ENCODE measurements at regions not wholly inside any gene's neighbourhood (a gene's known extent, or its start where the extent isn't known, plus 50 kb on each side); places are given as distances from the start of the nearest gene placed in this dataset.

DNA sequence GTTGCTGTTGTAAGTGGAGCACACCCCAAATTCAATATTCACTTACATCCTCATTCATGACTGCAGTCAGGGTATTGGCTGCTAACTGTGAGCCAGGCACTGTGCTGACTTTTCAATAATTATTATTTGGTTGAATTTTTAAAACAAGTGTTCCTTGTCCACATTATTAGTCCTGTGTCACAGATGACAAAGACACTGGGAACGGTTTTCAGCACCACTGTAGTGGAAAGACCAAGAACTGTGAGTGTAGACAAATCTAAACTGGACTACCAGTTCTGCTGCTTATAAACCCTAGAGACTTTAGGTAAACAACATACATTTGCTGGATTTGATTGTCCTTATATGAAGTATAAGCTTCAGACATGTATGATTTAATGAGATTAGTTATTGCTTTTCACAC, 197.7 kb upstream of the ROBO2 start:
- Histone ChIP-seq H3K9me3 (no peaks in the 10 kb centered on the region), H3K27me3 (ENCODE audit: low read depth) (no peaks in the 10 kb centered on the region), H3K27ac (no peak overlapping the region), H3K4me3 (no peak overlapping the region), H3K36me3 (no peaks in the 10 kb centered on the region), H3K4me1 (no peaks in the 10 kb centered on the region)
- TF ChIP-seq, protein P1, sequence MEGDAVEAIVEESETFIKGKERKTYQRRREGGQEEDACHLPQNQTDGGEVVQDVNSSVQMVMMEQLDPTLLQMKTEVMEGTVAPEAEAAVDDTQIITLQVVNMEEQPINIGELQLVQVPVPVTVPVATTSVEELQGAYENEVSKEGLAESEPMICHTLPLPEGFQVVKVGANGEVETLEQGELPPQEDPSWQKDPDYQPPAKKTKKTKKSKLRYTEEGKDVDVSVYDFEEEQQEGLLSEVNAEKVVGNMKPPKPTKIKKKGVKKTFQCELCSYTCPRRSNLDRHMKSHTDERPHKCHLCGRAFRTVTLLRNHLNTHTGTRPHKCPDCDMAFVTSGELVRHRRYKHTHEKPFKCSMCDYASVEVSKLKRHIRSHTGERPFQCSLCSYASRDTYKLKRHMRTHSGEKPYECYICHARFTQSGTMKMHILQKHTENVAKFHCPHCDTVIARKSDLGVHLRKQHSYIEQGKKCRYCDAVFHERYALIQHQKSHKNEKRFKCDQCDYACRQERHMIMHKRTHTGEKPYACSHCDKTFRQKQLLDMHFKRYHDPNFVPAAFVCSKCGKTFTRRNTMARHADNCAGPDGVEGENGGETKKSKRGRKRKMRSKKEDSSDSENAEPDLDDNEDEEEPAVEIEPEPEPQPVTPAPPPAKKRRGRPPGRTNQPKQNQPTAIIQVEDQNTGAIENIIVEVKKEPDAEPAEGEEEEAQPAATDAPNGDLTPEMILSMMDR (IDR thresholded peaks at IDR 0.05), result no peak
- intact Hi-C loops (cut with DNase I), result no loop called here
- DNase-seq (no peak), ATAC-seq (no peak)

DNA sequence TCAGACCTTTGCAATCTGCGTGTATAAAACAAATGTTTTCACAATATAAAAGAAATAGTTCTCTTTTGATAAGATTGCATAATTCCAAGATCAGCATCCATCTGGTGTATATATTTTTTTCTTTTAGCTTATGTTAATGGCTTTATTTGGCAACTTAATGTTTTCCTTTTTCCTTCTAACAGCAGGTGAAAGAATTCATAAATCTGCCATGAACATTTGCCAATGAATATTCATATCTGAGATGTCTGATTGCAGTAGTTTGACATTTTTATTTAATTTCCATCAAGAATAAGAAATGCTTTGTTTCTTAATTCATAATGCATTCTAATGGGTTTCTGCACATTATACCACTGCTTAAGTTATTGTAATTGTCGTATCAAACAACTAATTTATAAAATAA, 184.4 kb upstream of the ROBO2 start:
- Histone ChIP-seq H3K27me3 (ENCODE audit: low read depth) (no peaks in the 10 kb centered on the region), H3K4me1 (no peaks in the 10 kb centered on the region), H3K36me3 (no peaks in the 10 kb centered on the region), H3K9me3 (no peaks in the 10 kb centered on the region), H3K4me3 (no peak overlapping the region), H3K27ac (no peak overlapping the region)
- no peak for ATAC-seq
- intact Hi-C loops (cut with DNase I), result no loop called here
- DNase-seq, result no peak
- TF ChIP-seq, protein P1 (IDR thresholded peaks at IDR 0.05), result no peak

- no peaks in the 10 kb centered on the region for H3K27me3 ChIP-seq (ENCODE audit: low read depth)
- no peak for ATAC-seq
Measured at GRCh38 chr3:76859596-76859995, 180.3 kb upstream of the ROBO2 start.

GRCh38 chr3:76864355-76864754, 175.5 kb upstream of the ROBO2 start:
- intact Hi-C loops (cut with DNase I), result no loop called here
- TF ChIP-seq, protein P1 (IDR thresholded peaks at IDR 0.05), result no peak
- no peaks in the 10 kb centered on the region for H3K27me3 ChIP-seq (ENCODE audit: low read depth)

More at GRCh38 chr3:76859596-76859995, 180.3 kb upstream of the ROBO2 start:
- no peak overlapping the region for H3K4me3 ChIP-seq
- DNase-seq, result no peak
- H3K36me3 ChIP-seq, result no peaks in the 10 kb centered on the region
- no peaks in the 10 kb centered on the region for H3K9me3 ChIP-seq
- no peak overlapping the region for H3K27ac ChIP-seq
- intact Hi-C loops (cut with DNase I), result no loop called here
- TF ChIP-seq, protein P1 (IDR thresholded peaks at IDR 0.05), result no peak
- no peaks in the 10 kb centered on the region for H3K4me1 ChIP-seq

GRCh38 chr3:76866729-76867408, 173.0 kb upstream of the ROBO2 start:
- Histone ChIP-seq H3K27ac (no peak overlapping the region), H3K36me3 (no peaks in the 10 kb centered on the region), H3K9me3 (no peaks in the 10 kb centered on the region), H3K4me1 (no peaks in the 10 kb centered on the region), H3K27me3 (ENCODE audit: low read depth) (no peaks in the 10 kb centered on the region), H3K4me3 (no peak overlapping the region)
- intact Hi-C loops (cut with DNase I), result no loop called here
- DNase-seq (no peak), ATAC-seq (no peak)
- TF ChIP-seq, protein P1 (IDR thresholded peaks at IDR 0.05), result no peak

More at GRCh38 chr3:76864355-76864754, 175.5 kb upstream of the ROBO2 start:
- H3K27ac ChIP-seq, result no peak overlapping the region
- no peaks in the 10 kb centered on the region for H3K9me3 ChIP-seq
- no peaks in the 10 kb centered on the region for H3K4me1 ChIP-seq
- ATAC-seq, result no peak
- no peaks in the 10 kb centered on the region for H3K36me3 ChIP-seq
- DNase-seq, result no peak
- H3K4me3 ChIP-seq, result no peak overlapping the region

Measured in lower lobe of right lung (tissue), 2 donors.